Peyer's patch (tissue), 4 donors: ENCODE measurements at regions not wholly inside any gene's neighbourhood (a gene's known extent, or its start where the extent isn't known, plus 50 kb on each side); places are given as distances from the start of the nearest gene placed in this dataset.

Experiments
- POLR2A ChIP-seq, 2 donors: fragments of 450-650 bp; IDR thresholded peaks; one replicate each; pipeline ENCODE4 v1.5.1; 2017; ENCODE audit warnings: antibody characterized with exemption in 2 of 2, mild to moderate bottlenecking in 2 of 2, moderate library complexity in 2 of 2
- TF ChIP-seq, protein P1 (sequence below), 6 experiments: fragments of 450-650 bp in 4 of 6; fragments of 200-600 bp in 2 of 6; sonication (generic) in 1 of 6; IDR thresholded peaks; one replicate each; pipeline ENCODE4 v1.5.1; 2017 to 2019; ENCODE audit warnings: antibody characterized with exemption in 6 of 6, mild to moderate bottlenecking in 3 of 6, moderate library complexity in 1 of 6

GRCh38 chr3:64892671-64893309 is 205.0 kb upstream of the ADAMTS9 start:
- TF ChIP-seq, protein P1, sequence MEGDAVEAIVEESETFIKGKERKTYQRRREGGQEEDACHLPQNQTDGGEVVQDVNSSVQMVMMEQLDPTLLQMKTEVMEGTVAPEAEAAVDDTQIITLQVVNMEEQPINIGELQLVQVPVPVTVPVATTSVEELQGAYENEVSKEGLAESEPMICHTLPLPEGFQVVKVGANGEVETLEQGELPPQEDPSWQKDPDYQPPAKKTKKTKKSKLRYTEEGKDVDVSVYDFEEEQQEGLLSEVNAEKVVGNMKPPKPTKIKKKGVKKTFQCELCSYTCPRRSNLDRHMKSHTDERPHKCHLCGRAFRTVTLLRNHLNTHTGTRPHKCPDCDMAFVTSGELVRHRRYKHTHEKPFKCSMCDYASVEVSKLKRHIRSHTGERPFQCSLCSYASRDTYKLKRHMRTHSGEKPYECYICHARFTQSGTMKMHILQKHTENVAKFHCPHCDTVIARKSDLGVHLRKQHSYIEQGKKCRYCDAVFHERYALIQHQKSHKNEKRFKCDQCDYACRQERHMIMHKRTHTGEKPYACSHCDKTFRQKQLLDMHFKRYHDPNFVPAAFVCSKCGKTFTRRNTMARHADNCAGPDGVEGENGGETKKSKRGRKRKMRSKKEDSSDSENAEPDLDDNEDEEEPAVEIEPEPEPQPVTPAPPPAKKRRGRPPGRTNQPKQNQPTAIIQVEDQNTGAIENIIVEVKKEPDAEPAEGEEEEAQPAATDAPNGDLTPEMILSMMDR (IDR thresholded peaks at IDR 0.05) = no peak
- no peak for TF ChIP-seq POLR2A (IDR thresholded peaks at IDR 0.05)
